ENCODE measurements at regions not wholly inside any gene's neighbourhood (a gene's known extent, or its start where the extent isn't known, plus 50 kb on each side); places are given as distances from the start of the nearest gene placed in this dataset.

DNA sequence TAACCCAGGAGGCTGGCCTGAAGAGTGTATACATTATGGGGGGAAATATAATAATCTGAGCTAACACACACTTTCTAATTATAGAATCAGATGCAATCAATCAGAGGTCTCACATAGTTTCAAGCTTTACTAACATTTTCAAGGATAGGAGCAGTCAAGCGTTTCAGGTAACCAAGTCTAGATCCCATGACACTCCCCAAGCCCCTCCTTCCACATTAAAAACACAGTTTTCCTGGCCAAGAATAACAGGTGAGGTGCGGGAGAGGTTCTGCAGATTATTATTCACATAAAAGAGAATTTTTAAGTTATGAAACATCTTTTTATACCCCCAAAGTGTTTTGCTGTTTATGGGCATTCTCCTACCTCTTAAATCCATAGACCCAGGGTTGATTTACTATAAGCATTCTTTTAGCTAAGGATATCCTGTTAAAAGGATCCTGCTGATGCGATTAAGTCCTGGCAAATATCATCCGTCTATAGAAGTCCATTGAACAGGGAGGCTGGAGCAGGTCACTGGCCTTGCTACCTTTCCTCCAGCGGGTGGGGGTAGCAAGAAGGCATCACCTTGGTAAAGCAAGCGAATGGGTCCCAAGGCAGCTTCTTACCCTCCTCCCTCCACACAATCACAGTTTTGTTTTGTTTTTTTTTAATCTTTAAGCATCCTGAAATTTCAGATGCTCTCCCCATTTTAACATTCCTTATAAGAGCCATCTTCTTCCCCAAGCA is 104.7 kb upstream of the GPM6A start:
- TF ChIP-seq CTCF (IDR thresholded peaks at IDR 0.05) (no peak), CHD2 (IDR thresholded peaks at IDR 0.05; ENCODE audit: low read length, partially characterized antibody) (no peak), SMC3 (IDR thresholded peaks at IDR 0.05; ENCODE audit: low read depth, low read length) (no peak), GABPA (IDR thresholded peaks at IDR 0.05; ENCODE audit: low read depth) (no peak), RFX5 (IDR thresholded peaks at IDR 0.05; ENCODE audit: low read length) (no peak), IRF3 (IDR thresholded peaks at IDR 0.05; ENCODE audit: low read depth, low read length) (no peak), SIN3A (IDR thresholded peaks at IDR 0.05; ENCODE audit: borderline replicate concordance, low read depth, low read length) (no peak), EP300 (IDR thresholded peaks at IDR 0.05; ENCODE audit: borderline replicate concordance in 1 of 2, low read depth in 1 of 2, low read length in 1 of 2) (no peak), RAD21 (IDR thresholded peaks at IDR 0.05; ENCODE audit: low read length) (no peak), POLR2AphosphoS5 (IDR thresholded peaks at IDR 0.05; ENCODE audit: low read depth, low read length) (no peak), NFIC (IDR thresholded peaks at IDR 0.05; ENCODE audit: borderline replicate concordance) (no peak)
- TF ChIP-seq, protein P1, sequence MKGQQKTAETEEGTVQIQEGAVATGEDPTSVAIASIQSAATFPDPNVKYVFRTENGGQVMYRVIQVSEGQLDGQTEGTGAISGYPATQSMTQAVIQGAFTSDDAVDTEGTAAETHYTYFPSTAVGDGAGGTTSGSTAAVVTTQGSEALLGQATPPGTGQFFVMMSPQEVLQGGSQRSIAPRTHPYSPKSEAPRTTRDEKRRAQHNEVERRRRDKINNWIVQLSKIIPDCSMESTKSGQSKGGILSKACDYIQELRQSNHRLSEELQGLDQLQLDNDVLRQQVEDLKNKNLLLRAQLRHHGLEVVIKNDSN (IDR thresholded peaks at IDR 0.05; ENCODE audit: borderline replicate concordance, low read depth): no peak
- TF ChIP-seq, protein P2, sequence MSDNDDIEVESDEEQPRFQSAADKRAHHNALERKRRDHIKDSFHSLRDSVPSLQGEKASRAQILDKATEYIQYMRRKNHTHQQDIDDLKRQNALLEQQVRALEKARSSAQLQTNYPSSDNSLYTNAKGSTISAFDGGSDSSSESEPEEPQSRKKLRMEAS (IDR thresholded peaks at IDR 0.05; ENCODE audit: low read depth): no peak

All from SK-N-SH (cell line).